DND-41 (cell line): ENCODE measurements at regions not wholly inside any gene's neighbourhood (a gene's known extent, or its start where the extent isn't known, plus 50 kb on each side); places are given as distances from the start of the nearest gene placed in this dataset.

Source experiments
- EZH2 ChIP-seq: IDR thresholded peaks from 3 replicates; pipeline ENCODE4 v1.6.1; 2012; ENCODE audit warnings: borderline replicate concordance, low read depth, mild to moderate bottlenecking, moderate library complexity, low read length, inconsistent platforms; ENCODE audit not compliant: severe bottlenecking
- TF ChIP-seq, protein P1 (sequence below): IDR thresholded peaks from 2 replicates; pipeline ENCODE4 v1.5.1; 2012; ENCODE audit warnings: borderline replicate concordance, low read length, moderate library complexity, mild to moderate bottlenecking; ENCODE audit not compliant: poor library complexity, severe bottlenecking; ENCODE audit errors: extremely low read depth

DNA sequence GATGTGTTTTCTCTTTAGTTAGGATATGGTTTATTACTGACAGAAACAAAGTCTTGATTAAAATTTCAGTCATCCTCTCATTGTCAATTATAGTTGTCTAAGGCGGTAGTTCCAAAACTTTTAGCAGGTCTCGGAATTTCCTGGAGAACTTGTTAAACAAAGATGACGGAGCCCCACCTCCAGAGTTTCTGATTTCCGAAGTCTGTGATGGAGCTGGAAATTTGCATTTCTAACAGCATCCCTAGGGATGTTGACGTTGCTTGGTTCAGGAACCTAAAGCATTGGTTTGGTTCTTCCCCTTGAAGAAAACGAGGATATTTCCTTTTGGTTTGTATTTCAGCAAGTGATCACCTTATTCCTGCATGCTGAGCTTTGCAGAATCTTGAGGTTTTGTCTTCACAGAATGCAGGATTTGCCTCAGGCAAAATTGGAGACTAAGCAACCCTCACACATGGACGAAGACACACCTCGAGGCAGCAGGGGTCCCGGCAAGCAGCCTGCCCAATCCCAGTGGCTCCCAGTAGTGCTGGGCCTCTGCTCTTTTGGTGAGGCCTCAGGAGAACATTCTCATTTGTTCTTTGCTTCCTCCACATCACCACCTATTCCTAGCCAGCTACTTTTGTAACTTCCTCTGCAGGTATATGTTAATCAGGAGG lies 187.1 kb upstream of the PHACTR1 start:
- TF ChIP-seq, protein P1, sequence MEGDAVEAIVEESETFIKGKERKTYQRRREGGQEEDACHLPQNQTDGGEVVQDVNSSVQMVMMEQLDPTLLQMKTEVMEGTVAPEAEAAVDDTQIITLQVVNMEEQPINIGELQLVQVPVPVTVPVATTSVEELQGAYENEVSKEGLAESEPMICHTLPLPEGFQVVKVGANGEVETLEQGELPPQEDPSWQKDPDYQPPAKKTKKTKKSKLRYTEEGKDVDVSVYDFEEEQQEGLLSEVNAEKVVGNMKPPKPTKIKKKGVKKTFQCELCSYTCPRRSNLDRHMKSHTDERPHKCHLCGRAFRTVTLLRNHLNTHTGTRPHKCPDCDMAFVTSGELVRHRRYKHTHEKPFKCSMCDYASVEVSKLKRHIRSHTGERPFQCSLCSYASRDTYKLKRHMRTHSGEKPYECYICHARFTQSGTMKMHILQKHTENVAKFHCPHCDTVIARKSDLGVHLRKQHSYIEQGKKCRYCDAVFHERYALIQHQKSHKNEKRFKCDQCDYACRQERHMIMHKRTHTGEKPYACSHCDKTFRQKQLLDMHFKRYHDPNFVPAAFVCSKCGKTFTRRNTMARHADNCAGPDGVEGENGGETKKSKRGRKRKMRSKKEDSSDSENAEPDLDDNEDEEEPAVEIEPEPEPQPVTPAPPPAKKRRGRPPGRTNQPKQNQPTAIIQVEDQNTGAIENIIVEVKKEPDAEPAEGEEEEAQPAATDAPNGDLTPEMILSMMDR = no peak
- no peak for TF ChIP-seq EZH2
